ENCODE measurements at regions not wholly inside any gene's neighbourhood (a gene's known extent, or its start where the extent isn't known, plus 50 kb on each side); places are given as distances from the start of the nearest gene placed in this dataset.

- Histone ChIP-seq H3K27me3 (peaks cover 0 to 13% (median 0%) of the 10 kb centered on the region in 4 donors), H3K9me3 (peaks cover 0 to 4% (median 0%) of the 10 kb centered on the region in 4 donors), H3K4me3 (no peak overlapping the region), H3K4me1 (no peaks in the 10 kb centered on the region), H3K36me3 (no peaks in the 10 kb centered on the region), H3K27ac (replicated peaks in 1 of 4) (no peak overlapping the region)
- intact Hi-C loops (cut with DNase I): loop anchor here (5.0 to 10.0 kb wide), 3 partner anchors 480 to 1022 kb away; partner anchors contain the start of gene ZNF521
- 82% methylated on average over 3 of the region's 3 CpGs for WGBS
- TF ChIP-seq CTCF (IDR thresholded peaks at IDR 0.05): no peak
- no peak for TF ChIP-seq EP300 (IDR thresholded peaks at IDR 0.05)
- TF ChIP-seq POLR2A (IDR thresholded peaks at IDR 0.05; ENCODE audit: low read depth): no peak
- TF ChIP-seq POLR2AphosphoS5 (IDR thresholded peaks at IDR 0.05): no peak
- no peak for DNase-seq (ENCODE audit: extremely low spot score)
Observed at GRCh38 chr18:24875286-24875685, 414.8 kb downstream of the HRH4 start.

- Histone ChIP-seq H3K36me3 (no peaks in the 10 kb centered on the region), H3K27ac (replicated peaks in 1 of 4) (no peak overlapping the region), H3K27me3 (peaks cover 0 to 15% (median 0%) of the 10 kb centered on the region in 4 donors), H3K4me3 (no peak overlapping the region), H3K9me3 (peaks cover 0 to 4% (median 0%) of the 10 kb centered on the region in 4 donors), H3K4me1 (no peaks in the 10 kb centered on the region)
- no peak for TF ChIP-seq POLR2AphosphoS5 (IDR thresholded peaks at IDR 0.05)
- TF ChIP-seq POLR2A (IDR thresholded peaks at IDR 0.05; ENCODE audit: low read depth): no peak
- no peak for TF ChIP-seq CTCF (IDR thresholded peaks at IDR 0.05)
- no peak for TF ChIP-seq EP300 (IDR thresholded peaks at IDR 0.05)
- intact Hi-C loops (cut with DNase I): loop anchor here (5.0 to 10.0 kb wide), 3 partner anchors 479 to 1022 kb away; partner anchors contain the start of gene ZNF521
- no peak for DNase-seq (ENCODE audit: extremely low spot score)
- WGBS: 35% methylated on average over 1 of the region's 1 CpG
Observed at GRCh38 chr18:24875777-24876176, 415.3 kb downstream of the HRH4 start.

DNA sequence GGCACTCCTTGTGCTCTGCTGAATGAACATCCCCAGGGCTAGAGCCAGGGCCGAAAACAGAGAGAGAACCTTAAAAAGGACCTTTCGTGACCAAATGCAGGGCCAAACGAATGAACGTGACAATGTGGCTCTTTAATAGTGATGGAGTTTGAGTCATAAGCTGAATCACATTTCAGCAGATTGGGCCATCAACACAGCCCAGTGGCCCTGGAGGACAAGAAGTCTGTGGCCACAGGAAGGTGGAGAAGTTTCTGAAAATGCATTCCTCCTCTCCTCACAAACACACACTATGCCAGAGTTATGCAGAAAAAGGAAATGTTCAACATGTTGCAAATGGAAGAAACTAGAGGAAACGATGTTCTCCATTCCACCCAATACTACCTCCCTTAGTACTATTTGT is 415.8 kb downstream of the HRH4 start:
- intact Hi-C loops (cut with DNase I): loop anchor here (5.0 to 10.0 kb wide), 3 partner anchors 479 to 1021 kb away; partner anchors contain the start of gene ZNF521
- no peak for DNase-seq (ENCODE audit: extremely low spot score)
- 96% methylated on average over 5 of the region's 5 CpGs for WGBS
- TF ChIP-seq EP300 (IDR thresholded peaks at IDR 0.05) (no peak), POLR2AphosphoS5 (IDR thresholded peaks at IDR 0.05) (no peak), CTCF (IDR thresholded peaks at IDR 0.05) (no peak), POLR2A (IDR thresholded peaks at IDR 0.05; ENCODE audit: low read depth) (no peak)
- Histone ChIP-seq H3K27me3 (peaks cover 0 to 15% (median 0%) of the 10 kb centered on the region in 4 donors), H3K27ac (replicated peaks in 1 of 4) (no peak overlapping the region), H3K4me1 (no peaks in the 10 kb centered on the region), H3K4me3 (no peak overlapping the region), H3K9me3 (peaks cover 0 to 4% (median 0%) of the 10 kb centered on the region in 4 donors), H3K36me3 (no peaks in the 10 kb centered on the region)

DNA sequence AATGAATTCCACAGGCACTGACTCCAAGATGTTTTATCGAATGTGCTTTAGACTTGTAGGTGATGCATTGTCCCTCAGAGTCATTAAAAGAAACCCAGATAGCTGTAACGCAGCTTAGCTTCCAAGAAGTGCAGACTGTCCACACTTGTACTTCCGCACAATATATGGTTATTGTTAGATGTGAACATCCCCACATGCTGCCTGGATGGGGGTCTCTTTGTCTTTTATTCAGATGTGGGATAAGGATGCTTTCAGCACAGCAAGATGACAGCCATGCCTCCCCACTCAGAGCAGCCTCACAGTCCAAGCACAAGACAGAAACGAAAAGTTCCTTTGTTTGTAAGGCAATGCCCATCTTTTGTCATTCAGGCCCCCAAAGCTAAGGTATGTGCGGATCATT is 416.6 kb downstream of the HRH4 start:
- Histone ChIP-seq H3K4me1 (no peaks in the 10 kb centered on the region), H3K27ac (replicated peaks in 1 of 4) (no peak overlapping the region), H3K4me3 (no peak overlapping the region), H3K9me3 (peaks cover 0 to 4% (median 0%) of the 10 kb centered on the region in 4 donors), H3K27me3 (peaks cover 0 to 15% (median 0%) of the 10 kb centered on the region in 4 donors), H3K36me3 (no peaks in the 10 kb centered on the region)
- DNase-seq (ENCODE audit: extremely low spot score): no peak
- TF ChIP-seq EP300 (IDR thresholded peaks at IDR 0.05) (no peak), POLR2A (IDR thresholded peaks at IDR 0.05; ENCODE audit: low read depth) (no peak), POLR2AphosphoS5 (IDR thresholded peaks at IDR 0.05) (no peak), CTCF (IDR thresholded peaks at IDR 0.05) (no peak)
- intact Hi-C loops (cut with DNase I): loop anchor here (5.0 to 10.0 kb wide), 3 partner anchors 478 to 1020 kb away; partner anchors contain the start of gene ZNF521
- WGBS: 69% methylated on average over 5 of the region's 5 CpGs

DNA sequence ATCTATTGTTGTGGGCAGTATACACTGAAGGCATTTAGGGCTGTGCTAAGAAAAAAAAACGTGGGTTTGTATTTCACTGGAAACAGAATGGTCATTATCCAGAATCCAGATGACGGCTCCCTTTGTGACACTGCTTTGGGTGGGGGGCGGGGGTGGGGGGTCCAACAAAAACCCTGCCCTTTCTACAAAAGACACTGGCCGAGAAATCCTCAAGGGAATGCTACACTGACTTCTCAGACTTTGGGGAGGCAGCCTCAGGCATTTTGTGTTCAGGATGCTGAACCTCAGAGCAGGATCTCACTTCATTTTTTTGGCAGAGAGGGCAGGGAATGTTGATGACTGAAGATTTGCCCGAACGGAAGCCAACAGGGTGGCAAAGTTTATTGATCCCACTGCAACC is 417.1 kb downstream of the HRH4 start:
- no peak for DNase-seq (ENCODE audit: extremely low spot score)
- Histone ChIP-seq H3K4me3 (no peak overlapping the region), H3K4me1 (no peaks in the 10 kb centered on the region), H3K27ac (replicated peaks in 1 of 4) (no peak overlapping the region), H3K27me3 (peaks cover 0 to 15% (median 0%) of the 10 kb centered on the region in 4 donors), H3K36me3 (no peaks in the 10 kb centered on the region), H3K9me3 (peaks cover 0 to 4% (median 0%) of the 10 kb centered on the region in 4 donors)
- TF ChIP-seq CTCF (IDR thresholded peaks at IDR 0.05): no peak
- no peak for TF ChIP-seq POLR2AphosphoS5 (IDR thresholded peaks at IDR 0.05)
- TF ChIP-seq POLR2A (IDR thresholded peaks at IDR 0.05; ENCODE audit: low read depth): no peak
- no peak for TF ChIP-seq EP300 (IDR thresholded peaks at IDR 0.05)
- WGBS: 64% methylated on average over 6 of the region's 6 CpGs
- intact Hi-C loops (cut with DNase I): loop anchor here (5.0 to 10.0 kb wide), 3 partner anchors 477 to 1020 kb away; partner anchors contain the start of gene ZNF521
